HG02588 (cell line): ENCODE measurements at regions not wholly inside any gene's neighbourhood (a gene's known extent, or its start where the extent isn't known, plus 50 kb on each side); places are given as distances from the start of the nearest gene placed in this dataset.

ENCODE experiments used
- ATAC-seq: cut with Tn5 transposase; IDR thresholded peaks from one replicate; pipeline ENCODE4 v1.9.1; 2021; ENCODE audit warnings: mild to moderate bottlenecking, moderate library complexity; ENCODE audit not compliant: unreplicated experiment

- ATAC-seq, result no peak
These were observed 348.6 kb downstream of the CXXC4 start for GRCh38 chr4:104146048-104146447.

DNA sequence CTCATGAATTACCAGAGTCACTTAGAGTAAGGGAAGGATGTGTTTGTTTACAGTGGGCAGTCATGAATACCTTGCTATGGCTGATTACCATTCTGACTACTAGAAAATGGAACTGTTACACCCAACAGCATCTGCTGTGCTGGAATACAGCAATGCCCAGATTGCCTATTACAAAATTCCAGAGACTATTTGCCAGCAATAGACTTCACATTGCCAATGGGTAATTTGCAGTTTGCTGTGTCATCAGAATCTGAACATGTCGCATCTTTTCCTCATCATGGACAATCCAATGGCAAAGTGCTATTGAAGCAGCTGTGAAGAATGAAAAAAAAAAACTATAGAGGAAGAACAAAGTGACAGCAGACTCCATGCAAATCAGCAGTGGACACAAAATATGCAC, 356.6 kb downstream of the CXXC4 start:
- ATAC-seq, result no peak

DNA sequence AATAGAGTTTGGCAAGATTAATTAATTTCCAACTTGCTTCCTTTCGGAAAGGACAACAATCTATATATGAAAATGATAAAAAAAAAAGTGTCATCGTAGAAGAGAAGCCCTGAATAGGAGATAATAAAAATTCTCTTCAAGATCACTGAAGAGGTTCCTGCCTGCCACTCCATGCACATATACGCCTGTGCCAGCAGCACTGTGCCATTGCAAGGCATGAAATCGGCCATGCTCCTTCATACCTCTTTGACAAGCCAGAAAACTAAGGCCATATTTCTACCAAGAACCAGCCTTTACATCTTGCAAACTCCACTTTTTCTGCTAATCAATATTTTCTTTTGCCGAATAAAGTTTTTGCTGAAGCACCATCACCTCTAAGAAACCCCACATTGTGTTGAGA, 365.5 kb downstream of the CXXC4 start:
- ATAC-seq, result no peak

- no peak for ATAC-seq
These were observed 365.9 kb downstream of the CXXC4 start for GRCh38 chr4:104128850-104129213.

GRCh38 chr4:104128031-104128849, 366.5 kb downstream of the CXXC4 start:
- no peak for ATAC-seq

- ATAC-seq, result no peak
These were observed 371.7 kb downstream of the CXXC4 start for GRCh38 chr4:104123021-104123420.

DNA sequence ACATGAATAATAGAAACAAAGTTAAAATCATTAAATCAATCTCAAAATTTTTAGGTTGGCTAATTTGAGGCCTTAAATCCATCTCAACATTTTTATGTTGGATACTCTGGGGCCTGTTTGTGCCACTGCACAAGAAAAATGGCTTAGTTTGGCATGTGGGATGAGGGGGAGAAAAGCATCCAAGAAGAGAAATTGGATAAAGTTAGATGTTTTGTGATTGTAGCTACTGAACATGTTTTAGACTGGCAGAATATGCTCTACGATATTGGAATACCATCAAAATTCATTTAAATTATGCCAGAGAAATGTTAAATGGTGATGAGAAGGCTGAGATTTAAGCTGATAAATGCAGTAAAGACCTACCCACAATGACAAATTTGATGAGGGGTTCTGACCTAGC, 376.9 kb downstream of the CXXC4 start:
- ATAC-seq, result no peak

DNA sequence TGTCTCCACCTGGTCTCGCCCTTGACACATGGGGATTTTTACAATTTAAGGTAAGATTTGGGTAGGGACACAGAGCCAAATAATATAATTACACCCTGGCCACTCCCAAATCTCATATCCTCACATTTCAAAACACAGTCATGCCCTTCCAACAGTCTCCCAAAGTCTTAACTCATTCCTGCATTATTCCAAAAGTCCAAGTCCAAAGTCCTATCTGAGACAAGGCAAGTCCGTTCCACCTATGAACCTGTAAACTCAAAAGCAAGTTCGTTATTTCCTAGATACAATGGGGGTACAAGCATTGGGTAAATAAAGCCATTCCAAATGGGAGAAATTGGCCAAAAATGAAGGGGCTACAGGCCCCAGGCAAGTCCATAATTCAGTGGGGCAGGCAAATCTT, 380.8 kb downstream of the CXXC4 start:
- no peak for ATAC-seq

GRCh38 chr4:104099141-104099540, 379.4 kb upstream of the TACR3 start:
- no peak for ATAC-seq

DNA sequence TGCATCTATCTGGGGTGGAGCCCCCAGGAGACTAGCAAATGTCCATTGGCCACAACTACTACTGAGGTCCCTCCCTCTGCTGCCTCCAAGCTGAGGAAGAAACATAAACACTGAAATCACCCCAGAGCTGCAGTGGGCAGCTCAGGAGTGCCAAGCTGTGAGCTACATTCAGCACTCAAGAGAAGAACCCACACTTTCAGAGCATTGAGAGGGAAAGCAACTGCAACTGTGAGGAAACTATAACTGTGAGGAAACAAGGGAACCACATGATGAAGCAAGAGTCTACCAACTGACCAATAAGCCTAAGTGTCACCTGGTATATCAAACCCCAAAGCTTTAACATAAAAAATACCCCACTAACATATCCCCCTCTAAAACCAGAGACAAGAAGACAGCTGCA, 373.5 kb upstream of the TACR3 start:
- no peak for ATAC-seq

DNA sequence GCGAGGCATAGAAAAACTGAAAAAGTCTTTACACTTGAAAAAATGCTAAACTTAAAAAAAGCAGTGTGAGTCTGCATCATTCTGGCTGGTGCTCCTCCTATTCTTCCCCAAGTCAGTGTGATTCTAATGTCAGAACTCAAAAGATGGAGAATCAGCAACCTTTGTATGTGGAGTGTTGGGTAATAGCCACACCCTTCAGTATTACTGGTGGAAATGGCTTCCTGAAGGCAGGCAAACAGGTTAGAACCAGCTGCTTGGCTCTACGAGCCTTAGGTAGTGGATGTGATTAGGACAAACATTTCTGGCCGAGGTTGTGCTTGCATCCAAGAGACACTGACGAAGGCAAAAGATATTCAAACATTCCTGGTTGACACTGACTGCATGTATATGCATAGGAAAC, 353.4 kb upstream of the TACR3 start:
- ATAC-seq, result no peak

DNA sequence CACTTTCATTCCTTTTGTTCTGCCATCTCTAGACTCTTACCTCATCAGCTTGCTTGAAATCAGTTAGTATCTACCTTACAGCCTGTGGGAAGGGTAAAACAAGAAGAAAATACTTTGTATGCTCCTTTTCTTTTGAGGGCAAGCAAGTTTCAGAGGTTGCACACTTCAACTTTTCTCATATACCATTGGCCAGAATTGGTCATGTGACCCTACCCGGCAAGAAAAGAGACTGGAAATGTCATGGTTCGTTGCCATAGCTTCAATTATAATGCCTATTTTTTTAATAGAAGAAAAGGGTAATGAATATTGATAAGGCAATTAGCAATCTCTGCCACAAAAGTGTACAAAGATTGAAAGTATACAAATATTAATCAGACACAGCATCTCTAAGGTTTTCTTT, 346.7 kb upstream of the TACR3 start:
- ATAC-seq, result no peak

DNA sequence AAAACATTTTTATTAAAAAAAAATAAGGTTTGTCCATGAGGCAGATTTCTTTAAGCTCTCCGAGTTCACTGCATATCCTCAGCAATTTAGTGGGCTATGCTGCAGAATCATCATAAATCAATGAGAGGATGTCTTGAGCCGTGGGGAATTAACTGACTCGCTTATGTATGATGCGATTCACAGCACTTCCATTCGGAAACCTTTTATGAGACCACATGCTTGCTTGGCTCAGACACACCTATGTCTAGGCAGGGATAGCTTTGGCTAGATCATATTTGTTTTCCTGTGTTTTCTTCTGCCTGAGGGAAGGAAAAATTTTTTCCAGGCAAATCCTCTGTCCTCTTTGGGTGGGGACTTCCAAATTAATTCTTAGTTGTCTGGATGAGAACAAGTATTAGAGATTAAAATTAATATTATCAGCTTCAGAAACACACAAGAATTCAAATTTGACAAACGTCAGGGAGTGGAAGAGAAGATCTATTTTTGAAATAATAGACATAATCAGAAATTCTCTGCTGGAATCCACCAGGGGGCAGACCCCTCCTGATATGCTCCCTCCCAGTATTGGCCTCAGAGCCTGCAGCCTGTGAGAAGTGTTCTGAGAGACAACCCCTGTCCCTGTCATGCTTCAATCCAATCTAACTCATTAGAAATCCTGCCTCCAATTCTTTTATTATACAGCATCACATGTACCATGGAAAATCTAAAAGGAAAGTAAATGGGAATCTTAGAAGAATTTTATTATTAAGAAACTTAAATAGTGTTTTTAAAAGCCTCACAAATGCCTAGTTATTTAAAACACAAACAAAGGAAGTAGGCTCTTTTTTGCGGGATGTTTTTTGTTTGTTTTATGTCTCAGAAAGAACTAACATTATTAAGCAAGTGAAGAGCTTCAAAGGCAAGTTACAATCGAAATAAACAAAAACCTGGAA, 345.1 kb upstream of the TACR3 start:
- ATAC-seq, result no peak

- no peak for ATAC-seq
These were observed 343.6 kb upstream of the TACR3 start for GRCh38 chr4:104063341-104063740.

GRCh38 chr4:104044369-104044768, 324.6 kb upstream of the TACR3 start:
- no peak for ATAC-seq

DNA sequence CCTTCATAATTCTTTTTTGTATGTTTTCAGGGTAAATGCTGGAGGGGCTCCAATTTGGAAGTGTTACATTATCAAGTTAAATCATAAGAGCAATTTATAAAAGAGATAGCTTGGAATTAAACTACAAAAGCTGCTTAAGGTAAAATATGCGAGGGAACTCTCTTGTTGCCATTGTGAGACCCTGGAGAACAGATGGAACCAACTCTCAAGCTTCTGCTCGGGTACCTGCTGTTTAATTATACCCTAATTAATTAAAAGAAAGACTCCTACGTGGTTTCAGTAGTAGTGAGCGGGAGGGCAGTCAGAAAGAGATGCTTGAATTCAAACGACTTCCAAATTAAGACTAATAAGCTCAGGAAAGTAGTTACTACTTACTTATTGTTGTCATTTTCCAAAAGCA, 313.1 kb upstream of the TACR3 start:
- no peak for ATAC-seq

- ATAC-seq, result no peak
These were observed 305.5 kb upstream of the TACR3 start for GRCh38 chr4:104025251-104025650.

DNA sequence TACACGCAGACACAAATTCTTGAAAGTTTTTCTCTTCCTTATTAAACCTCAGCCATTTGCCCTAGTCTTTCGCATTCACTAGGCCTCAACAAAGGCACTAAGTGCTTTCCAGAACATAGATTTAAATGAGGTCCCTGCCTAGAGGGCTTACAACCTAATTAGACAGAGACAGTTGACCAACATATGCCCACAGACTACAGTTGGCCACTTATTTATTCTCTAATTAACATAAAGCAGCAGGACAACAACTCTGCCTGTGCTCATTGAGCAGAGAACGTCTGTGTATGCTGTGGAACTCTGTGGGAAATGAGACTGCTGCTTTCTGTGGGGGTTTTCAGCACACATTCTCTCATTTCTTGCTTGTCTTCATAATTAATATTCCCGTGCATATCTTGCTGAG, 303.0 kb upstream of the TACR3 start:
- no peak for ATAC-seq

DNA sequence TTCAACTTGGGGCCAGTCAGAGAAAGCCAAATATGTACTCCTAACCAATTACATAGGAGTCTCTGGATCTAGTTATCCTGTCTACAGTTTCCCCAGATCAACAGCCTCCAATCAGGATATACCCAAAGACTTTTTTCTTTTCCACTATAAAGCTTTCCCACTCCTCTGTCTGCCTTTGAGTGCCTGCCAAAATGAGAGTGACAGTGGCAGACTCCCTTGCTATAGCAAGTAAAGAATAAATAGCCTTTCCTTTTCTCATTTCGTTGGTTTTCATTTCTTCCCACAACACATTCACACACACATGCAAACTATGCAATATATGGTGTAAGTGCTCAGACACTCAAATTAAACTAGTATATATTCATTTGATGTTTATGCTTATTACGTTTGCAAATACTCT, 302.4 kb upstream of the TACR3 start:
- no peak for ATAC-seq

DNA sequence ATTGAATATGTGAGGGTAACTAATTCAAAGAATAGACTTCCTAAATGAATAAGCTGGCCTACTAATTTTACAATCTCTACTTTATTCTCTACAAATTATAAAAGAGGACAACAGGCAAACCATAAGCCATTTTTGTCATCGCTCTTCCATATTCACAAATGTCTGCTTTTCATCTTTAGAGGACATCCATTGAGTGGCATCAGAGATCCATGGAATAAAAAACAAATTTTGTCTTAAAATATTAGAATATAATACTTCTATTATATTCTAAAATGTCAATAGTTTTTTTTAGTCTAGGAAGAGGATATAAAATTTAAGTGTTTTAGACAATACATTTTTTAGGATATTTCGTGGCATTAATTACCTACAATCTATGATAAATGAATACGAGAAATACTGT, 300.9 kb upstream of the TACR3 start:
- ATAC-seq, result no peak

DNA sequence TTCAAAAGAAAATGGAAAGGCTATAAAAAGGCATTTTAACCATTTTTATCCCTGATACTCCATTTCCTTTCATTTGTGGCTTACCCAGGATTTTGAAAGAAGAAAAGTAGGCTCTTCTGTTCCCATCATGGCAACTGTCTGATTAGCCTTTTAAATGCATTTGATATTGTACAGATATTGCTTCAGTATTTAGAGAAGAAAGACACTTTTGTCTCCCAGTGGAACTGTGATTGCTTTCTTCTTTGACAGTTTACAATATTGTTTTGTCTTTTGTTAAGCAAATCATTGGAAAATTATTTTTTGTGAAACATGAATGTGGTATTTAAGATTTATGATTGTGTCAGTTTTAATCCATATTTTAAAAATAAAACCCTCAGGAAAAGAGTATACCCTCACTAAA, 297.4 kb upstream of the TACR3 start:
- ATAC-seq, result no peak

GRCh38 chr4:104015680-104016079, 295.9 kb upstream of the TACR3 start:
- ATAC-seq, result no peak
